SK-MEL-5 (cell line): ENCODE measurements at regions not wholly inside any gene's neighbourhood (a gene's known extent, or its start where the extent isn't known, plus 50 kb on each side); places are given as distances from the start of the nearest gene placed in this dataset.

Experiments
- DNase-seq: peaks from one replicate; pipeline ENCODE4 v3.0.0-alpha.2; 2016; ENCODE audit warnings: low read depth, low spot score
- in situ Hi-C: cut with HindIII; loops from 2 replicates; pipeline ENCODE4 v1.10.0; 2016; ENCODE audit warnings: low sequenced_read_pairs, high pct_unique_total_duplicates, low pct_unique_long_range_greater_than_20kb

DNA sequence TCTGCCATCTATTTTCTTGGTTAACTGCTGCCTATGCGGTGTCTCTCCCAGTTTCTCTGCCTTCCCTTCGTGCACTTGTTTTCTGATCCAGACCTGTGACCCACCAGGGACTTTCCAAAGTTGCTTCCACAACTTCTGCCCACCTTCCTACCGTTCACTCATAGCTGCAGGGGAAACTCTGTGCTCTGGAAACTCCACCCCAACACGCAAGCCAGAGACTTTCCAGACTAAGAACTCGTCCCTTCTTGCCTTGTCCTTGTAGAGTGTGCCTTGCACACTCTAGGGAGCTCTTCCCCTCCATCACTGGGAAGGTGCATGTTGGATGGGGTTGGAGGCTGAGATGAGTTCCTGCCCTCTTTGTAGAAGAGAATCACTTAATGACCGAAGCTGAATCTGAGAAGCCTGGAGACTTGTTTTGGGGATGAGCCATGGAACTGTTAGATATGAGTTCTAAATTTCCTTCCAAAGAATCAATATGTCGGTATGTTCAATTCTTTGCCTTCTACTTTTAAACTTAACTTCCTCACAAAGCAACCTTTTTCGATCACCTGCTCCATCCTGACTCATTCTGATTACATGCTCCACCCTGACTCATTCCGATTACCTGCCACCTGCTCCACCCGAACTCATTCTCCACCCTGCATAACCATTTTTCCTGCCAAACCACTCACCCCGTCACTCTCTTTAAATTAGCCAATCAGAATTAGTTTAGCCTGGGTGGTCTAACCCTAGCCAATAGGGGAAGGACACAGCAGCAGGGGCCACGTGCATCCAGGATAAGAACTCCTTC, 82.1 kb upstream of the CAPRIN2 start:
- in situ Hi-C loops = no loop called here
- no peak for DNase-seq

DNA sequence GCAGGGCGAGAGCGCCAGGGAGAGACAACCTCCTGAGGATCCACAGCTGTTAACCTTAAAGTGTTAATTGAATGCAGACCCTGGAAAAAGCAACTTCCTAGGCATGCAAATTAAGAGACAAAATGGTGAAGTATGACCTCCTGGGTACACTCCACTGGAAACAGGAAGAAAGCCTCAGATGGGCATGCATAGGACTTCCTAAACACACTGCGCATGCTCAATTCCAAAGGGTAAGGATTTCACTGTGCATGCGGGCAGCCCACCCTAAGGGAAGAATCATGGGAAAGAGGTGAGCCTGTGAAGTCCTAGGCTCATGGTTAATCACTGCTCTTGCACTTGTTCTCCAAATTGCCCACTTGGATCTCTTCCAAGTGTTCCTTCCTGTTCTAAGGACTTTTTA, 80.5 kb upstream of the CAPRIN2 start:
- in situ Hi-C loops = no loop called here
- no peak for DNase-seq

DNA sequence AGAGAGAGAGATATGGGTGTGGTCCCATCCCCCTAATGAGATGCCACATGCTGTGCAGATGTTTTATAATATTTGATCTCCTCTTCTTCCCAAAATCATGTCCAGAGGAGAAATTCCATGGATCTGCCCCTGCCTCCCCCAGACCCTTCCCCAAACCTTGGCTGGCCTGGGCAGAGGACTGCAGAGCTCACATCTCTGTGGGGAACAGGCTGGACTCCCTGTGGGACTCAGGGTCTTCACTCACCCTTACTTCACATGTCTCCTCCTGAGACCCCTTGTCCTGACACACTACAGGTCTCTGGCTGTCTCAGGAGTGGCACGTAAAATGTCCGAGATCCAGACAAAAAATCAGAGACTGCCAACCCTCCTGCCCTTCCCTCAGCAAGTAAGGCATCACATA, 76.0 kb upstream of the CAPRIN2 start:
- DNase-seq = no peak
- in situ Hi-C loops = no loop called here

DNA sequence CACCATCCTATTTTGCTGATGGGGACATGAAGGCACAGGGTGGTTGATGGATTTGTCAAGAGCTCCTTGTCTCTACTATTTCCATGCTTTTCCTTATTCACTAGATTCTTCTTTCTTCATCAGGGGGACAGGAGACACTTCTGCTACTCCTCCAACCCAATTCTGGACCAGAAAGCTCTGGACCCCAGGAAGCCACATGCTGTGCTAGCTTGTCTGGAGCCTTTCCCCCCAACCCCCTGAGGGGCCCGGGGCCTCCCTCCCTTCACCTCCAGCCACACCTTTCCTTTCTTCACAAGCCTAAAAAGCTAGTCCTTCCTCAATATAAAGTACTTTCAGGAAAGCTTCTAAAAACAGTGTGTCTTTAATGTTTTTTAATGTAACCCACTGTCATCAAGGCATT, 75.1 kb upstream of the CAPRIN2 start:
- in situ Hi-C loops = no loop called here
- DNase-seq = no peak

DNA sequence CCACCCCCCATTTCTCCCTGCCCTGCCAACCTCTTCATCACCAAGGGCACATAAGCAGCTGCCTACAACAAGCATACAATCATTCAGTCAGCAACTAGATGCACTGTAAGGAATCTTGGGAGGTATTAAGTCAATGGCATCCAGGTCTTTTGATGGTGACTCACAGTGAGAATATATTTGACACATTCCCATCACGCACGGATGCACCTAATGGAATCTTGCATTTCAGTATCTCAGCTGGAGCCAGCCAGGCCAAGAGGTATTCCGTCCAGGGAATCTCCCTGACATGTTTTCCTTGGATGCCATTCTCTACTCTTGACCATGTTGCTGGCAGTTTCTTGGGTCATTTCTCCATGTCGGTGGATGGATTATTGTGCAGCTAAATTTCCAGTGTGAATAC, 73.9 kb upstream of the CAPRIN2 start:
- no peak for DNase-seq
- in situ Hi-C loops = no loop called here

DNA sequence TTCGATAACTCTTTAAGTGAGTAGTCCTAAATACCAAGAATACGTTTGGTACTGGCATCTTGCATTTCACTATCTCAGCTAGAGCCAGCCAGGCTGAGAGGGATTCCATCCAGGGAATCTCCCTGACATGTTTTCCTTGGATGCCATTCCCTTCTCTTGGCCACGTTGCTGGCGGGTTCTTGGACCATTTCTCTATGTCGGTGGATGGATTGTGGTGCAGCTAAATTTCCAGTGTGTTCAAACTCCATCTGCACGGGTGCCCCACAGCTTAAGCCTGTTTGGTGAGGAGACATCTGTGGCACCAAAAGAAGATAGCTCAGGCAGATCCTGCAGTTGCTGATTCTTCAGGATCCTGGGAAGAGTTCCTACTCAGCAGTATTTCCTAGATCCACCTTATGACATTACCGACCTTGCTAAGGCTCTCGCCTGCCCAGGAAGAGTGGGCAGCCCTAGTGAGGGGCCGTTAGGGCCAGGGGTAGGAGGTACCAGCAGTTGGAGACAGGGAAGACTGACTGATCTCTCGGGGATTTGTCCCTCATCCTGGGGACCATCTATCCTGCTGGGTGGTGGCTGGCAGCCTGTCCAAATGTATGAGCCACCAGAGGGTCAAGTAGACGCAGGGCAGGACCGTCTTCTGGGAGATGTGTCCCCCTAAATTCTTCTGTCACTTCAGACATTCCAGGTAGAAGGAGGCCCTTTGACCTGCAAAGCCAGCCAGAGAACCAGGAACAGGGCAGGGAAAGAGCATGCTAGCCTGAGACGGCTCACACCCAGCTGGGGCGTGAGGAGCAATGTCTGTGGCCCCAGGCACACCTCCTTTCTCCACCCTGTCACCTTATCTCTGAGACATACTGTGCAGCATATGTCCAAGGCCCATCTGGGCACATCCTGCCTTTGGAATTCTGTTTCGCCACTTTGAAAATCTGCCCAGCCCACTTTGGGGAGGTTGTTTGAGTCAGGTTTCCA, 72.6 kb upstream of the CAPRIN2 start:
- in situ Hi-C loops = no loop called here
- no peak for DNase-seq

DNA sequence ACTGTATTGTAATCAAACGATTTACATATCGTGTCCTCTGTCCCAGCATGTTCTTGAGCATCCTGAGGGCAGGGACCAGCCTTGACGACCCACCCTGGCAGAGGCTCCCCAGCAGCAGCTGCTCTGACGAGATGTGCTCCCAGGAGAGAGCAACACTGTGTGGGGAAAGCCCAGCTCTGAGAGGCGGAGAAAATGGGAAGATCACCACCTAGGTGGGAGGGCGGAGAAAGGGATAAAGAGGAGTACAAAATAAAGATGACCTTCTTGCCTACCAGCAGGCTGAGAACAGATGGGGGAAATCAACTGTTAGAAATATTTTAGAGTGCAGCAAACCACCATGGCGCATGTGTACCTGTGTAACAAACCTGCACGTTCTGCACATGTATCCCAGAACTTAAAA, 71.5 kb upstream of the CAPRIN2 start:
- in situ Hi-C loops = no loop called here
- no peak for DNase-seq

DNA sequence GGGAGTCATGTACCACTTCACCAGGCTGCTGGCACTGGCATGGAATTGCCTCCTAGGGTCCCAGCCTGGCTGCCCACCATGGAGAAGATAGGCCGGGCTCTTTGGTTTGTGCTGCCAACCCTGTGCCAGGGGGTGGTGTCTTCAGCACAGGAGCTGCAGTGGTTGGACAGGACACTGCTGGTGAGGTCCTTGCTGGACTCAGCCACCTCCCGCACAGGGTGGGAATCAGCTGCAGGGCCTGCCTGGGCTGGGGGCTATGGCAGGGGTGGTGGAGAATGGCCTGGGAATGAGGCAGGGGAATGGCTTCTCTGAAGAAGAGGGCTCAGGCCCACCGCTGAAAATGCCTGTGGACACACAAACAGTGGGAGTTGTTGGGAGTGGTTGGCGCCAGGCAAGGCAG, 70.6 kb upstream of the CAPRIN2 start:
- in situ Hi-C loops = no loop called here
- DNase-seq = no peak

DNA sequence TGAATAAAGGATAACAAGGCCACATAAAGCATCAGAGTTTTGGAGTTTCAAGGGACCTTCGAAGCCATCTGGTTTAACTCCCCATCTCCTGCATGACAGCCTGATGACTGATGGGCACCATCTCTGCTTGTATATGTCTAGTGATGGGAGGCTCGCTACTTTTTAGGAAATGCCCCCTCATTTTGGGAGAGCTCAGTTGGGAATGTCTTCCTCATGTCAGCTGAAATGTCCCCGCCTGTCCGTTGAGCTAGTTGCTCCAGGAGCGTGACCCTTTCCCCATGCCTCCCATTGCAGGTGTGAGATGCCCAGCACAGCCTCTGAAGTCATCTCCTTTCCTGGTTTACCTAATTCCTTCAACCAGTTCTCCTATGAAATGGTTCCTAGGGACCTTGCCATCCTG, 69.6 kb upstream of the CAPRIN2 start:
- in situ Hi-C loops = no loop called here
- DNase-seq = no peak

DNA sequence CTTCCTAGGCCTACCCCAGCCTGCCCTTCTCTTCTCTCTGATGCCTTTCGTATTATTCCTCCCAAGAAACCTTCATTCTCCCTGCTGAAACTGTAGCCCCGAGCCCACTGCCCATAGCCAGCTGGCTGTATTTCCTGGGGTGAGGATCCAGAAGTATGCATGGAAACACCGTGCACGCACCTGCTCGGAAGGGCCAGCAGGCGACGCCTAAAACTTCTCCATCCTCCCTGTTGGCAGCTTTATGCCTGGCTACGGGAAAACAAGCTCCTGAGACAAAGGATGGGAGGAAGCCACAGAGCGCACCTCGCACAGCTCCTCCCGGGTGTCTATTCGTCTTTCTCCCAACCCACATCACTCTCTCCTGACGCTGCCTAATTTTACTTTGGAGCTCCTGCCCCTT, 69.0 kb upstream of the CAPRIN2 start:
- in situ Hi-C loops = no loop called here

DNA sequence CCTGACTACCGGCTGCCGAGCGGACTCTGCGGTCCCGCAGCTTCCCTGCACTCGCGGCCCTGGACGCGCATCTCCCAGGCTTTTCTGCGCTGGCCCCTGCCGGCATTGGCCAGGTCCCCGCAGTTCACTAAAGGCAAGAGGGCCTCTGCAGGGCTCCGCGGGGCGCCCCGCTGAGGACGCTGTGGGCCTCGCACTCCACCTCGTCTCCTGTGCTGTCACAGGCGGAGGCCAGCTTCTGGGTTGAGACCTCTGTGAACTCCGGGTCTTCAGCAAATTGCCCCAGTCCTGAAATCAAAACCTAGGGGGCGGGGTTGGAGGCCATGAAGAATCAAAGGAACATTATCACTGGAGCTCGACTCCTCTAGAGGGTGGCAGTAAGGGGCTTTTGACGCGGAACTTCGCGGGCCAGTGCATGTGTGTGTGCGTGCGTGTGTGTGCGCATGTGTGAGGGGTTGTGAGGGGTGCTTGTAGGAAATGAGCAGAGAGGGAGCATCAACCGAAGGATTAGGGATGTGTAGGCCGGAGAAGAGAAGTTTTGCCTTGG, 68.5 kb upstream of the CAPRIN2 start:
- no peak for DNase-seq
- in situ Hi-C loops = no loop called here

More for the DNA sequence above, 69.0 kb upstream of the CAPRIN2 start:
- no peak for DNase-seq

DNA sequence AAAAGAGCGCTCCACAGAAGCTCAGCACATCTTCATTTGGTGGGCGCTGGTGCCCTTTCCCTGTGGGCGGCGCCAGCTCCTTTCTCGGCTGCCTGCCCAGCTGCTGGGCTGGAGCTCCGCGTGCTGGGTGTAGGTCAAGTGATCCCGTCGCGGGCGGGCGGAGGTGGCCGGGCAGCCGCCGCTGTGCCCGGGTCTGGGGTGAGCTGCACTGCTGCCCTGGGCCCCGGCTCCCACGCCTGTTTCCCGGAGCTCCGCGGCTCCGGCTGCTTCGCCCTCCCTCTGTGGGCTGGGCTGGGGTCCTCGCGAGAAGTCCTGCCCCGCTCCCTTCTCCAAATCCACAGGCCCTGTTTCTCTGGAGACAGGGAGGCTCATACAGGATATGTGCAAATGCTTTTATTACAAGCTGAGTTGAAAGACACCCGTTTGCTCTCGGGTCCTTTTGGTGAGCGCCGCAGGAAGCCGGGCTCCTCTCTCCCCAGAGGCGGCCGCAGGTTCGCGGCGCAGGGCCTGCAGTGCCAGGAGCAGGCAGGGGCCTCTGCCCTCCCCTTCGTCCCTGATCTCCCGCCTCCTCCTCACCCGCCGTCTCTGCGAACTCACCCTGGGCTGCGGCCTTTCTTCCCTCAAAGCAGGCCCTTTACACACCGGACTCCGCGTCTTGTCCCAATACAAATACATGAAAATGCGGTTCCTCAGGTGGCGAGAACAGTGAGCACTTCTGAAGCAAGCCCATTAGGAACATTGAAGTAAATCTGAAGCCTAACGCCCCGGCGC, 67.8 kb upstream of the CAPRIN2 start:
- in situ Hi-C loops = no loop called here
- DNase-seq = no peak

DNA sequence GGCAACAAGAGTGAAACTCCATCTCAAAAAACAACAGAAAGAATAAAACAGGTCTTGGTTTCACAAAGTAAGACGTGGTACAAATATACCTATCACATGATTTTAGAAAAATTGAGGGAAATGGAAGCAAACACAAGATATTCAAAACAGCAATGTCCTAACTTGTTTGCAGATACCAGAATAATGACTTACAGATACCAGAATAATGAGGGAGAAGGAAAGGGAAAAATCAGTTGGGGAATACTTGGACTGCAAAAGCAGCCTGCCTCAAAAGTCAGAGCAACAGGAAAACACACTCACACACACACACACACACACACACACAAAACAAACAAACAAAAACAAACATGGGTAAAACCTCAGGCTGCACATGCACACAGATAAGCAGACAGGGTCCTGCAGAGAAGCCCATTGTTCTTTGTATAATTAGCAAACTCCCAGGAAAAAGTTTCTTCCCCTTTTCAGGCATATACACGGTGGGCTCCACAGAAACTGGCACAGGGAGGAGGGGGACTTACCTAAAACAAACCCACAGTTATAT, 65.7 kb upstream of the CAPRIN2 start:
- in situ Hi-C loops = no loop called here
- DNase-seq = no peak

DNA sequence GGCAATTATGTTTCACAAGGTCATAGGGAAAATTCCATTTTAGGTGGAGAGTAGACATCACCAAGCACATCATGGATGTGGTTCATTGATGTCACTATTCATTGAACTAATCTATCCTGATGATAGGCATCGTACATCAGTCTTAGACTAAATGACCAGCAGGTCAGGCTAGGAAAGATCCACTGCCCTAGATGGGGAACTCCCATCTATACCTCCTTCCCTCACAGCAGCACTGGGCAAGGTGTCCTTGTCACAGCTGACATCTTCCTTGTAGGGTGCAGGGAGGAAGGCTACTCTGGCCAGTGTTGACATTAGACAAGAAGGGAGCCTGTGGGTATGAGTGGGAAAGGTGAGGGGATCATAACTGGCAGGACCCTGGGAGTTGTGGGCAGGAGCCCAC, 63.8 kb upstream of the CAPRIN2 start:
- in situ Hi-C loops = no loop called here
- DNase-seq = no peak

DNA sequence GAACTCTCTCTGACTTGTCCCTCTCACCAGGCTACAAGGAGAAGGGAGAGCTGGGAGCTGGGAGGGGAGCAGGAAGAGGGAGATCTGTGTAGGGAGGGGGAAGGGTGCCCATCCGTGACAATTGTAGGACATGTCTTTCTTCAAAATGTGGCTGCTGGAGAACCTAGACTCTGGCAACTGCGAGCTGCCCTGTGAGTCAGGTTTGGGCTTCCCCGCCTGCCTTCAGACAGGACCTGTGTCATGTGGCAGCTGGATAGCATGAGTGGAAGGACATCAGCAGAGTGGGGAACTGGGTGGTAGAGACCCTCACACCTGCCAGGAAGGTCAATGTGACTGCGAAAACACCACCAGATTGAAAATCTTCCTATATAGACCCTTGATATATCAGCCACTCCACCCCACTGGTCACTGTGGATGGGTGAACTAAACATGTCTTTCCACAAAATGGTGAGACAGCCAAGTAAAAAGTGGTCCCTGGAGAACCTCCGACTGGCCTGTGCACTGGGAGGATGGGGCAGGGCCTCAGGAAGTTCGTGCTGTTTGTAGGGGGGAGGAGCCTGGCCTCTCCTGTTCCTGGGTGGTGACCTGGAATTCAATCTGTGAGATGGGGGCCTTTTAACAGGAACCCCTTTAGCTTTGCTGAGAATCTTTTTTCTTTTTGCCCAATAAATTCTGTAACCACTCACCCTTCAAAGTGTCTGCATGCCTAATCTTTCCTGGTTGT, 62.2 kb upstream of the CAPRIN2 start:
- in situ Hi-C loops = no loop called here
- no peak for DNase-seq

DNA sequence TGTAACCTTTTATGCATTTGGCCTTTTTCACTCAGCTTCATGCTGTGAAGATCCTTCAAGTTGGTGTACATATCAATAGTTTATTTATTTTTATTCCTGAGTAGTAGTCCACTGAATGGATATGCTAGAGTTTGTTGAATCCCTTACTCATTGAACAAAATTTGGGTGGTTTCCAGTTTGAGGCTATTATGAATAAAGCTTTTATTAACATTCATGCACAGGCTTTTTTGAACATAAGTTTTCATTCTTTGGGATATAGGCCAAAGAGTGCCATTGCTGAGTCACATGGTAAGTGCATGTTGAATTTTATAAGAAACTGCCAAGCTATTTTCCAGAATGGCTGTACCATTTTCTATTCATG, 59.5 kb upstream of the CAPRIN2 start:
- in situ Hi-C loops = no loop called here
- peak; percentile 69 for DNase-seq
